ENCODE measurements at regions not wholly inside any gene's neighbourhood (a gene's known extent, or its start where the extent isn't known, plus 50 kb on each side); places are given as distances from the start of the nearest gene placed in this dataset.

DNA sequence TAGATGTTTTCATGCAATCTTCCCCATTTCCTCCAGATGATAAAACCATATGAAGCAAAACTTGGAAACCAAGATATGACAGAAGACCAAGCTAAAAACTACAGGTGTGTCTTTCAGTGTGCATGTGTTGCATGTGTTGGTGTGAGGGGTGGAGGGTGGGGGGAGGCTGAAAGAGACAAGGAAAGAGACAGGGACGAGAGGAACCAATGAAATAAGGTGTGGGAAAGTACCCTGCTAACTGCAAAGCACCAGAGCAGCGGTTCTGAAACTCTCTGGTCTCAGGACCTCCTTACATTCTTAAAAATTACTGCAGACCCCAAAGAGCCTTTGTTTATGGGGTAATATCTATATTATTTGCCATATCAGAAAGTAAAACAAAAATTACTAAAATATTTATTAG, 87.4 kb upstream of the HIVEP3 start:
- no peak overlapping the region for H3K4me3 ChIP-seq (replicated peaks; ENCODE audit: low read depth, low read length)
- DNase-seq (ENCODE audit: extremely low read depth, low read depth) = no peak
- TF ChIP-seq, protein P1, sequence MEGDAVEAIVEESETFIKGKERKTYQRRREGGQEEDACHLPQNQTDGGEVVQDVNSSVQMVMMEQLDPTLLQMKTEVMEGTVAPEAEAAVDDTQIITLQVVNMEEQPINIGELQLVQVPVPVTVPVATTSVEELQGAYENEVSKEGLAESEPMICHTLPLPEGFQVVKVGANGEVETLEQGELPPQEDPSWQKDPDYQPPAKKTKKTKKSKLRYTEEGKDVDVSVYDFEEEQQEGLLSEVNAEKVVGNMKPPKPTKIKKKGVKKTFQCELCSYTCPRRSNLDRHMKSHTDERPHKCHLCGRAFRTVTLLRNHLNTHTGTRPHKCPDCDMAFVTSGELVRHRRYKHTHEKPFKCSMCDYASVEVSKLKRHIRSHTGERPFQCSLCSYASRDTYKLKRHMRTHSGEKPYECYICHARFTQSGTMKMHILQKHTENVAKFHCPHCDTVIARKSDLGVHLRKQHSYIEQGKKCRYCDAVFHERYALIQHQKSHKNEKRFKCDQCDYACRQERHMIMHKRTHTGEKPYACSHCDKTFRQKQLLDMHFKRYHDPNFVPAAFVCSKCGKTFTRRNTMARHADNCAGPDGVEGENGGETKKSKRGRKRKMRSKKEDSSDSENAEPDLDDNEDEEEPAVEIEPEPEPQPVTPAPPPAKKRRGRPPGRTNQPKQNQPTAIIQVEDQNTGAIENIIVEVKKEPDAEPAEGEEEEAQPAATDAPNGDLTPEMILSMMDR (IDR thresholded peaks at IDR 0.05; ENCODE audit: low read depth, low read length, missing control alignments) = no peak

DNA sequence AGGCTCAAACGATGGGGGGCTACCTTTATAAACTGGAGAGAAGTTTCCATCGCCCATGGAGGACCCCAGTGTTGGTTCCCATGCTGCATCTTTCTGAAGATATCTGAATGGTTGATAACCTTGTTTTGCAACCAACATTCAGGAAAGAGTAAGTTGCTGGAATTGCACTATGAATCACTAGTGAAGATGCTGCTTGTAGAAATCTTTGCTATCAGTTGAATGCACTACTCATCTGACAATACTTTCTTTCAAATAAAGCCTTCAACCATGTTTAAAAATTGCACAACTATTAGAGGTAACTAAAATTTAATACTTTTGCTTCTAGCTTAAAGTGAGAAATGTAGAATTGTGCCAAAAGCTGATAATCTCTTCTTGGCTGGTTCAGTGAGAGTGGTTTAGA, 86.8 kb upstream of the HIVEP3 start:
- TF ChIP-seq, protein P1 (IDR thresholded peaks at IDR 0.05; ENCODE audit: low read depth, low read length, missing control alignments) = no peak
- H3K4me3 ChIP-seq (replicated peaks; ENCODE audit: low read depth, low read length) = no peak overlapping the region
- no peak for DNase-seq (ENCODE audit: extremely low read depth, low read depth)

DNA sequence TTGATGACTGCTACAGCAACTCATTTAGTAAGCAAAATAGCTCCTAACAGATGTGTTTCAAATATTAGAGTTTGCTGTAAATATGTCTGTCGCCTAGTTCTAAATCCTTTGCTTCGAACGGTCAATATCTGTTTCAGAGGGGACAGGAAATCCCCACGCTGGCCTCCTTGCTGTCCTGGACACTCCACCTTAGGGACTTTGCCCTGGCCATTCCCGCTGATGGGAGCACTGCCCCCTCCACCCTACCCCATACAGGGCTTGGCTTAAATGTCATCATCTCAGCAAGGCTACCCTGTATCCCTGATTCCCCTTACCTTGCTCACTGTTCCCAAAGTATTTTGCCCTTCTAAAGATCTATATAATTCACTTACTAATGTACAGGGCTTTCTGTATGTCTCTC, 86.1 kb upstream of the HIVEP3 start:
- TF ChIP-seq, protein P1 (IDR thresholded peaks at IDR 0.05; ENCODE audit: low read depth, low read length, missing control alignments) = no peak
- H3K4me3 ChIP-seq (replicated peaks; ENCODE audit: low read depth, low read length) = no peak overlapping the region

DNA sequence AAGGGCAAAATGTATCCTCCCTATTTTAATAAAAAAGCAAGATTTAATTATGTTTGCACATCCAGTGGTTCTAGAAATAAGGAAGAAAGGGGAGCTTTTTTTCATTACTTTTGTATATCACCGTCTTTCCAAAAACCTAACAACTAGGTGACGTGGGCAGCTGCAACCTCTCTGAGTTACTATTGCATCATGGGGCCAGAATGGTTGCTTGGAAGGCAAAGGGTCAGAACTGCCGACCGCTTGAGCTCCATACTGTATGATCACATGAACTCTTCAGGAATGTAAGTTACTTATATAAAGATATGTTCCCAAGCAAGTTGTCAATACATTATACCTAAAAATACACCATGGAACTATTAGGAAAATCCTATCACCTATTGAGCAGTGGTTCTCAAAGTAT, 85.6 kb upstream of the HIVEP3 start:
- H3K4me3 ChIP-seq (replicated peaks; ENCODE audit: low read depth, low read length) = no peak overlapping the region
- no peak for DNase-seq (ENCODE audit: extremely low read depth, low read depth)
- TF ChIP-seq, protein P1 (IDR thresholded peaks at IDR 0.05; ENCODE audit: low read depth, low read length, missing control alignments) = no peak

More for the DNA sequence above, 86.1 kb upstream of the HIVEP3 start:
- no peak for DNase-seq (ENCODE audit: extremely low read depth, low read depth)

DNA sequence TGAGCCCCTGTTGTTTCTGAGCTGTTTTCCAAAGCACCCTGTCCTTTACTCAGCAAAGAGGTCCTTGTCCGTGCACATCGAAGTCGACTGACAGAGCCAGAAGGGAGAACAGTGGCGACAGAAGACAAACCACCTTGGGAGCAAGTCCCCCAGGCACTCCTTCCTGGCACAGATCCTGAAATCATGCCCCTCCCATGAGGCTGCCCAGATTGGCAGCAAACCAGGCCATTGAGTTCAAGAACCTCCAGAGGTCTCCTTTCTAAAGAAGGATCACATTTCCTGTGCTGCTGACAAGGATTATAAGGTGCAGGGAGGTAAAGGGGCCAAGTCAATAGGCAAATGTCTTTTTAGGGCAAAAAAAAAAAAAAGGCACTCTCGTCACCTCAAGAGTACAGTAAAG, 84.7 kb upstream of the HIVEP3 start:
- DNase-seq (ENCODE audit: extremely low read depth, low read depth) = no peak
- TF ChIP-seq, protein P1 (IDR thresholded peaks at IDR 0.05; ENCODE audit: low read depth, low read length, missing control alignments) = no peak
- H3K4me3 ChIP-seq (replicated peaks; ENCODE audit: low read depth, low read length) = no peak overlapping the region

DNA sequence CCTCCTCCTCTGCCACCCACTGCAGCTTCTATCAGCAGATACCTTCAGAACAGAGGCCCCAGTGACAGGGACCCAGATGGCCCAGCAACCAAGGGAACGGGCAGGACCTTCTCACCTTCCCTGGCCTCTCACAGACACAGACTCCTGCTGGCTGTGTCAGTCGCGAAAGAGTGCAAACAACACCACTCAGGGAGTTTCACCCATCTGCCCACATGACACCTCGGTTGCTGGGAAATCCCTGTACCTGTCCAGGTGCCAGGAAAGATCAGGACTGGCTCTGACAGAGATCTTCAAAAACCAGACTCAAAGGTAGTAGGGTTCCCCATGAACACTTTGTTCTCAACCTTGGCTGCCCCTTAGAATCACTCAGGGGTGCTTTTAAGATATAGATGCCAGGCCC, 83.5 kb upstream of the HIVEP3 start:
- no peak overlapping the region for H3K4me3 ChIP-seq (replicated peaks; ENCODE audit: low read depth, low read length)
- TF ChIP-seq, protein P1 (IDR thresholded peaks at IDR 0.05; ENCODE audit: low read depth, low read length, missing control alignments) = no peak
- no peak for DNase-seq (ENCODE audit: extremely low read depth, low read depth)

DNA sequence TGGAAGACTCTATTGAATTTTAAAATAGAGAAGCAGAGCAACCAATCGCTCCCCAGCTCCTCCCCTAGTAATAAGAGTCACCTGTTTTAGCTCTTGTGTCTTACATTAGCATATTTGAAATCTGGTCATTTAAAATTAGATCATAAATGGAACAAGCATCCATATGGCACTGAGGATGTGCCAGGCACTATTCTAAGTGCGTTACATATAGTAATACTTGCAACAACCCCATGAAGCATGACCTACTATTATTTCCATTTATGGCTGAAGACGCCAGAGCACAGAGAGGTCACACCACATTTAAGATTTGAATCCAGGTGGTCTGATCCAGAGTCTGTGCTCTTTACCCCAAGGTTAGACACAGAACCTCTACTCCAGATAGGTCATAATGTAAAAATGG, 82.0 kb upstream of the HIVEP3 start:
- TF ChIP-seq, protein P1 (IDR thresholded peaks at IDR 0.05; ENCODE audit: low read depth, low read length, missing control alignments) = no peak
- no peak overlapping the region for H3K4me3 ChIP-seq (replicated peaks; ENCODE audit: low read depth, low read length)
- DNase-seq (ENCODE audit: extremely low read depth, low read depth) = no peak

Measured in HFF-Myc (cell line).